Gastrocnemius medialis (tissue), 4 donors: ENCODE measurements at regions not wholly inside any gene's neighbourhood (a gene's known extent, or its start where the extent isn't known, plus 50 kb on each side); places are given as distances from the start of the nearest gene placed in this dataset.

Experiments
- ATAC-seq, 2 donors: fragments of 150-250 bp; one replicate each; pipeline ENCODE4 v1.9.1; 2016
- DNase-seq, 2 donors: peaks; one replicate each; pipeline ENCODE4 v3.0.0-alpha.2; 2019
- H3K27ac ChIP-seq, 4 donors: fragments of 200-600 bp; sonication (generic); 1 replicate in 1 of 4; 2 replicates in 3 of 4; pipeline ENCODE4 v1.5.1; 2016 to 2018; ENCODE audit warnings: mild to moderate bottlenecking in 2 of 4, moderate library complexity in 1 of 4
- H3K27me3 ChIP-seq, 3 donors: fragments of 200-600 bp; sonication (generic) in 2 of 3; 1 replicate in 1 of 3; 2 replicates in 2 of 3; pipeline versions ENCODE4 v1.5.1 to v1.6.0; 2016 to 2019; ENCODE audit warnings: mild to moderate bottlenecking in 1 of 3, moderate library complexity in 1 of 3
- H3K36me3 ChIP-seq, 2 donors: fragments of 200-600 bp; sonication (generic) in 1 of 2; one replicate each; pipeline ENCODE4 v1.5.1; 2017 to 2018
- H3K4me1 ChIP-seq, 2 donors: fragments of 200-600 bp; sonication (generic) in 1 of 2; one replicate each; pipeline ENCODE4 v1.5.1; 2016 to 2017; ENCODE audit warnings: mild to moderate bottlenecking in 2 of 2
- H3K4me3 ChIP-seq, 4 donors: fragments of 200-600 bp; sonication (generic) in 3 of 4; 1 replicate in 1 of 4; 2 replicates in 3 of 4; pipeline ENCODE4 v1.5.1; 2016 to 2019; ENCODE audit warnings: mild to moderate bottlenecking in 2 of 4
- H3K9me3 ChIP-seq, 3 donors: fragments of 200-600 bp; sonication (generic) in 2 of 3; 1 replicate in 1 of 3; 2 replicates in 2 of 3; pipeline ENCODE4 v1.5.1; 2016 to 2019
- POLR2A ChIP-seq, 2 donors: fragments of 450-650 bp; IDR thresholded peaks; one replicate each; pipeline ENCODE4 v1.6.1; 2017; ENCODE audit warnings: antibody characterized with exemption in 2 of 2, mild to moderate bottlenecking in 2 of 2, moderate library complexity in 2 of 2
- in situ Hi-C, 4 donors: fragments of 200-750 bp; cut with MboI; loops; one replicate each; pipeline versions ENCODE4 v1.15.0 to v1.8.0; 2017; ENCODE audit warnings: low sequenced_read_pairs in 4 of 4
- intact Hi-C: fragments of 100-400 bp; cut with DNase I; formaldehyde crosslinking; loops from one replicate; pipeline ENCODE4 v1.15.1; 2023; ENCODE audit warnings: low total_unique reads
- TF ChIP-seq, protein P1 (sequence below), 5 experiments: fragments of 450-650 bp in 3 of 5; fragments of 200-600 bp in 2 of 5; sonication (generic) in 2 of 5; IDR thresholded peaks in 4 of 5; conservative IDR thresholded peaks in 1 of 5; 1 replicate in 4 of 5; 2 replicates in 1 of 5; pipeline ENCODE4 v1.5.1; 2016 to 2019; ENCODE audit warnings: antibody characterized with exemption in 5 of 5, mild to moderate bottlenecking in 3 of 5, moderate library complexity in 3 of 5

DNA sequence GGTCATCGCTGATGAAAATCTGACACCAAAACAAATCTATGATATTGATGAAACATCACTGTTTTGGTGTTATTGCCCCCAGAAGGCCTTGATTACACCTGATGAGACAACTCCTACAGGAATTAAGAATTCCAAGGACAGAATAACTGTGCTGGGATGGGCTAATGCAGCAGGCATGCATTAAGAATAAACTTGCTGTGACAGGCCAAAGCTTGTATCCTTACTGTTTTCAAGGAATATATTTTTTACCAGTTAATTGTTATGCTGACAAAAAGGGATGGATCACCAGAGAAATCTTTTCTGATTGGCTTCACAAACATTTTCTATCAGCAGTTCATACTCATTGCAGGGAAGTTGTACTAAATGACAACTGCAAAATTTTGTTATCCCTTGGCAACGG lies 278.2 kb downstream of the IKZF2 start:
- in situ Hi-C loops (no loop called here), intact Hi-C loops (no loop called here)
- Histone ChIP-seq H3K9me3 (no peaks in the 10 kb centered on the region), H3K4me3 (no peak overlapping the region), H3K36me3 (no peaks in the 10 kb centered on the region), H3K4me1 (no peaks in the 10 kb centered on the region), H3K27ac (no peak overlapping the region), H3K27me3 (no peaks in the 10 kb centered on the region)
- ATAC-seq (no peak), DNase-seq (no peak)
- TF ChIP-seq POLR2A (IDR thresholded peaks at IDR 0.05), result no peak
- TF ChIP-seq, protein P1, sequence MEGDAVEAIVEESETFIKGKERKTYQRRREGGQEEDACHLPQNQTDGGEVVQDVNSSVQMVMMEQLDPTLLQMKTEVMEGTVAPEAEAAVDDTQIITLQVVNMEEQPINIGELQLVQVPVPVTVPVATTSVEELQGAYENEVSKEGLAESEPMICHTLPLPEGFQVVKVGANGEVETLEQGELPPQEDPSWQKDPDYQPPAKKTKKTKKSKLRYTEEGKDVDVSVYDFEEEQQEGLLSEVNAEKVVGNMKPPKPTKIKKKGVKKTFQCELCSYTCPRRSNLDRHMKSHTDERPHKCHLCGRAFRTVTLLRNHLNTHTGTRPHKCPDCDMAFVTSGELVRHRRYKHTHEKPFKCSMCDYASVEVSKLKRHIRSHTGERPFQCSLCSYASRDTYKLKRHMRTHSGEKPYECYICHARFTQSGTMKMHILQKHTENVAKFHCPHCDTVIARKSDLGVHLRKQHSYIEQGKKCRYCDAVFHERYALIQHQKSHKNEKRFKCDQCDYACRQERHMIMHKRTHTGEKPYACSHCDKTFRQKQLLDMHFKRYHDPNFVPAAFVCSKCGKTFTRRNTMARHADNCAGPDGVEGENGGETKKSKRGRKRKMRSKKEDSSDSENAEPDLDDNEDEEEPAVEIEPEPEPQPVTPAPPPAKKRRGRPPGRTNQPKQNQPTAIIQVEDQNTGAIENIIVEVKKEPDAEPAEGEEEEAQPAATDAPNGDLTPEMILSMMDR (IDR thresholded peaks at IDR 0.05 in 4 of 5, conservative IDR thresholded peaks at IDR 0.05 in 1 of 5), result no peak

DNA sequence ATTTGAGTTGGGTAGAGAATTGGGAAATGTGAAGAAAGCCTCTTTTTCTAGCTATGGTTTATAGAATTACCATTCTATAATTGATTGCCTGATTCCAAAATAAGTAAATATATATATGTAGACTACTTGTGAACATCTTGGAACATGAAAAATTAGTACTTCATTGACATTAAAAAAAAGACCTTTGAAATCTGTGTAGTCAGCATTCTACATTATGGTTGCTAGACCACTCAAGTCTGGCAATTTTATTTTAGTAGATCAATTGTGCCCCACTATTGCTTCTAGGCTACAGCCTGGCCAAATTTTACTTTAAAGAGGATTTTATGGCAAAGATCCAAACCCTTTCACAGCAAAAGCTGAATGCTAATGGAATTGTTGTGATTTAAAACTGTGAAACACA lies 279.8 kb downstream of the IKZF2 start:
- Histone ChIP-seq H3K36me3 (no peaks in the 10 kb centered on the region), H3K4me1 (no peaks in the 10 kb centered on the region), H3K4me3 (no peak overlapping the region), H3K27me3 (no peaks in the 10 kb centered on the region), H3K9me3 (no peaks in the 10 kb centered on the region), H3K27ac (no peak overlapping the region)
- DNase-seq (no peak), ATAC-seq (no peak)
- intact Hi-C loops (no loop called here), in situ Hi-C loops (no loop called here)
- TF ChIP-seq, protein P1 (IDR thresholded peaks at IDR 0.05 in 4 of 5, conservative IDR thresholded peaks at IDR 0.05 in 1 of 5), result no peak
- TF ChIP-seq POLR2A (IDR thresholded peaks at IDR 0.05), result no peak

DNA sequence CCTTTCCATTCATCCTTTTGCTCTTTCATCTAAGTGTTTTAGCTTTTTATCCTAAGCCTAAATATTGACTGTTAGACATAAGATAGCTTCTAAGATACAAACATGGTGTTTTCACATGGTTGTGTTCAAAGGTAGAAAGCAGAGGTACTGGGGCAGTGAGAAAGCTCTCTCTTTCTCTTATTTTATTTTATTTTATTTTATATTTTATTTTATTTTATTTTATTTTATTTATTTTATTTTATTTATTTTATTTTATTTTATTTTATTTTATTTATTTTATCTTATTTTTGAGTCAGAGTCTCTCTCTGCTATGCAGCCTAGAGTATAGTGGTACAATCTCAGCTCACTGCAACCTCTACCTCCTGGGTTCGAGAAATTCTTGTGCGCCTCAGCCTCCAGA lies 287.2 kb downstream of the IKZF2 start:
- H3K27me3 ChIP-seq, result no peaks in the 10 kb centered on the region
- ATAC-seq (no peak), DNase-seq (no peak)
- peaks cover 0 to 6% (median 5%) of the 10 kb centered on the region in 3 donors for H3K9me3 ChIP-seq
- in situ Hi-C loops, result no loop called here
- H3K4me3 ChIP-seq, result no peak overlapping the region
- no peaks in the 10 kb centered on the region for H3K36me3 ChIP-seq
- intact Hi-C loops, result no loop called here
- TF ChIP-seq, protein P1 (IDR thresholded peaks at IDR 0.05 in 4 of 5, conservative IDR thresholded peaks at IDR 0.05 in 1 of 5), result no peak
- TF ChIP-seq POLR2A (IDR thresholded peaks at IDR 0.05), result no peak
- no peaks in the 10 kb centered on the region for H3K4me1 ChIP-seq
- no peak overlapping the region for H3K27ac ChIP-seq

- in situ Hi-C loops, result no loop called here
- Histone ChIP-seq H3K4me3 (no peak overlapping the region), H3K36me3 (no peaks in the 10 kb centered on the region), H3K4me1 (no peaks in the 10 kb centered on the region), H3K27ac (no peak overlapping the region), H3K27me3 (no peaks in the 10 kb centered on the region), H3K9me3 (peaks cover 0 to 6% (median 5%) of the 10 kb centered on the region in 3 donors)
- intact Hi-C loops, result loop anchor here (2.0 kb wide), 1 partner anchor 294 kb away; no protein-coding TSS in a partner anchor
- ATAC-seq (no peak), DNase-seq (no peak)
- TF ChIP-seq, protein P1 (IDR thresholded peaks at IDR 0.05 in 4 of 5, conservative IDR thresholded peaks at IDR 0.05 in 1 of 5), result peak in 3 of 5 experiments; percentile 32 to 36 (median 33)
- TF ChIP-seq POLR2A (IDR thresholded peaks at IDR 0.05), result no peak
Observed at GRCh38 chr2:212863185-212863588, 288.2 kb downstream of the IKZF2 start.

- Histone ChIP-seq H3K27me3 (no peaks in the 10 kb centered on the region), H3K27ac (no peak overlapping the region), H3K36me3 (no peaks in the 10 kb centered on the region), H3K4me1 (no peaks in the 10 kb centered on the region), H3K4me3 (no peak overlapping the region), H3K9me3 (peaks cover 0 to 6% (median 5%) of the 10 kb centered on the region in 3 donors)
- ATAC-seq (no peak), DNase-seq (no peak)
- in situ Hi-C loops (no loop called here), intact Hi-C loops (no loop called here)
- TF ChIP-seq, protein P1 (IDR thresholded peaks at IDR 0.05 in 4 of 5, conservative IDR thresholded peaks at IDR 0.05 in 1 of 5), result no peak
- TF ChIP-seq POLR2A (IDR thresholded peaks at IDR 0.05), result no peak
Observed at GRCh38 chr2:212858496-212858895, 292.9 kb downstream of the IKZF2 start.
